Progenitor cell of endocrine pancreas (in vitro differentiated cells): ENCODE measurements at regions not wholly inside any gene's neighbourhood (a gene's known extent, or its start where the extent isn't known, plus 50 kb on each side); places are given as distances from the start of the nearest gene placed in this dataset.

Source experiments
- DNase-seq: peaks from one replicate; pipeline ENCODE4 v3.0.0; 2021; ENCODE audit warnings: low spot score; ENCODE audit not compliant: unreplicated experiment
- H3K27ac Mint-ChIP-seq: 2 replicates; pipeline ENCODE4 v1.8.0; 2021; ENCODE audit warnings: mild to moderate bottlenecking, moderate library complexity, mixed read lengths
- H3K27me3 Mint-ChIP-seq: 2 replicates; pipeline ENCODE4 v1.8.0; 2021; ENCODE audit warnings: mixed read lengths
- H3K36me3 Mint-ChIP-seq: 2 replicates; pipeline ENCODE4 v1.8.0; 2022; ENCODE audit warnings: mixed read lengths; ENCODE audit not compliant: insufficient read depth
- H3K4me1 Mint-ChIP-seq: 2 replicates; pipeline ENCODE4 v1.8.0; 2021; ENCODE audit warnings: low read depth, mixed read lengths
- H3K4me3 Mint-ChIP-seq: 2 replicates; pipeline ENCODE4 v1.8.0; 2021; ENCODE audit warnings: low read depth, mild to moderate bottlenecking, moderate library complexity, mixed read lengths
- H3K9me3 Mint-ChIP-seq: 2 replicates; pipeline ENCODE4 v1.8.0; 2021; ENCODE audit warnings: low read depth, mixed read lengths
- CTCF ChIP-seq: fragments of 200-600 bp; sonication (generic); IDR thresholded peaks from one replicate; pipeline ENCODE4 v1.5.0; 2021; ENCODE audit warnings: antibody characterized with exemption, mild to moderate bottlenecking; ENCODE audit not compliant: unreplicated experiment

GRCh38 chr4:97386969-97387368, 756.3 kb downstream of the STPG2 start:
- Mint-ChIP-seq H3K27me3 (no peaks in the 10 kb centered on the region), H3K9me3 (peaks cover 6% of the 10 kb centered on the region), H3K4me3 (no peak overlapping the region), H3K36me3 (no peaks in the 10 kb centered on the region), H3K27ac (no peak overlapping the region), H3K4me1 (no peaks in the 10 kb centered on the region)
- TF ChIP-seq CTCF = no peak
- DNase-seq = no peak

DNA sequence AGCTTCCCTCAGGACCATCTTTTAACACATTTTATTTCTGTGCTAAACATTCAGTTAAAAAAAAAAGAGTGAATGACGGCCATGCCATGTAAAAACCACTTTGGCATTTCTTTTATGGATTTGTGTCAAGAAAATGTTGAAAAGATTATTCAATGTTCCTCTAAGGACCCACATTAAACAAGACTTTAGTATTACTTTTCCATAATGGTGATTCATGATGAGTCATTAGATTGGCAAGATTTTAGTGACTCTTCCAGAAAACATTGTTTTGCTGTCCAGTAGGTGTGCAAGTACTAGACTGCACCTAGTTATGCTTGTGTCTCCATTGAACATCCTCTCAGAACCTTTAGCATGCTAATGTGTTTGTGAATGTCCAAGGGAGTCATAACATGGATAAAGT, 748.6 kb downstream of the STPG2 start:
- no peak for DNase-seq
- Mint-ChIP-seq H3K4me3 (no peak overlapping the region), H3K36me3 (no peaks in the 10 kb centered on the region), H3K9me3 (peaks cover 5% of the 10 kb centered on the region), H3K27me3 (no peaks in the 10 kb centered on the region), H3K27ac (no peak overlapping the region), H3K4me1 (peaks cover 10% of the 10 kb centered on the region)
- no peak for TF ChIP-seq CTCF

DNA sequence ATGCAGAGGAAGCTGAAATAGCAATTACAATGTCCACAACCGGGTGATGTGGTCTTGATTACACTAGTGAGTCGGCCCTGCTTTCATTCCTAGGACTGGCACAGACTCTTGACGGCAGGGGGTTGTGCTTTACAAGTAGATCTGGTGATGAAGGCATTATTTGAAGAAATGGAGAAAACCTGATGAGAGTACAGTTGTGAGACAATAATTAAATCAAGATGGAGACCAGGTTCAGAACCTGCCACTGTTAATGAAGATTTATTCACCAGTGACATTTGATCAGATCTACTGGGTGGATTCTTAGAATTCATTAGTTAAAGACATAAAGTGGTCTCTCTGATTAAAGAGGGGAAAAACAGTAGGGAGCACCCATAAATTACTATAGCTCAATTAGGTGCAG, 747.2 kb downstream of the STPG2 start:
- no peak for TF ChIP-seq CTCF
- H3K27me3 Mint-ChIP-seq = no peaks in the 10 kb centered on the region
- peaks cover 10% of the 10 kb centered on the region for H3K4me1 Mint-ChIP-seq
- no peak for DNase-seq
- no peak overlapping the region for H3K4me3 Mint-ChIP-seq
- no peaks in the 10 kb centered on the region for H3K36me3 Mint-ChIP-seq
- no peak overlapping the region for H3K27ac Mint-ChIP-seq
- H3K9me3 Mint-ChIP-seq = peaks cover 5% of the 10 kb centered on the region

- Mint-ChIP-seq H3K27me3 (no peaks in the 10 kb centered on the region), H3K4me1 (peaks cover 10% of the 10 kb centered on the region), H3K27ac (no peak overlapping the region), H3K36me3 (no peaks in the 10 kb centered on the region), H3K4me3 (no peak overlapping the region), H3K9me3 (peaks cover 5% of the 10 kb centered on the region)
- DNase-seq = no peak
- TF ChIP-seq CTCF = no peak
These were observed 746.7 kb downstream of the STPG2 start for GRCh38 chr4:97396605-97397004.

GRCh38 chr4:97404876-97405523, 738.3 kb downstream of the STPG2 start:
- H3K36me3 Mint-ChIP-seq = no peaks in the 10 kb centered on the region
- TF ChIP-seq CTCF = no peak
- DNase-seq = no peak
- H3K27ac Mint-ChIP-seq = no peak overlapping the region
- no peak overlapping the region for H3K4me3 Mint-ChIP-seq
- peaks cover 2% of the 10 kb centered on the region for H3K4me1 Mint-ChIP-seq
- peaks cover 5% of the 10 kb centered on the region for H3K9me3 Mint-ChIP-seq
- no peaks in the 10 kb centered on the region for H3K27me3 Mint-ChIP-seq
